ENCODE measurements at regions not wholly inside any gene's neighbourhood (a gene's known extent, or its start where the extent isn't known, plus 50 kb on each side); places are given as distances from the start of the nearest gene placed in this dataset.

DNA sequence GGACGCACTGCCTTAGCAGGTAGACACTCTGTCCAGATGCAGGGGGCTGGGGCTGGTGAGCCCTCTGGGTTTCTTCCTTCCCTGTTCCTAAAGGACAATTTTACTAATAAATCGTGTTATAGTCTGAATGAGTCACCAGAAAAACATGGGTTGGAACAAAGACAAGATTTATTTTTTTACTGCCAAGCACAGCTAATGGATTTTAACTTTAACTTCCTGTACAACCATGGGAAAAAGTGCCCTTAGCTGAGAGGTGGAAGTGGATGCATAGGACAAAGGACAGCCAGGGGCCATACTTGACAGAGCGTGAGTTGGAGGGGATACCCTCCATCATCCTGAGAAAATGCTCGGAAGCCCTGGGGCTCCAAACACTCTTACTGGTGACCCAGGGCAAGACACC is 300.7 kb downstream of the MSX2 start:
- no peak for DNase-seq

DNA sequence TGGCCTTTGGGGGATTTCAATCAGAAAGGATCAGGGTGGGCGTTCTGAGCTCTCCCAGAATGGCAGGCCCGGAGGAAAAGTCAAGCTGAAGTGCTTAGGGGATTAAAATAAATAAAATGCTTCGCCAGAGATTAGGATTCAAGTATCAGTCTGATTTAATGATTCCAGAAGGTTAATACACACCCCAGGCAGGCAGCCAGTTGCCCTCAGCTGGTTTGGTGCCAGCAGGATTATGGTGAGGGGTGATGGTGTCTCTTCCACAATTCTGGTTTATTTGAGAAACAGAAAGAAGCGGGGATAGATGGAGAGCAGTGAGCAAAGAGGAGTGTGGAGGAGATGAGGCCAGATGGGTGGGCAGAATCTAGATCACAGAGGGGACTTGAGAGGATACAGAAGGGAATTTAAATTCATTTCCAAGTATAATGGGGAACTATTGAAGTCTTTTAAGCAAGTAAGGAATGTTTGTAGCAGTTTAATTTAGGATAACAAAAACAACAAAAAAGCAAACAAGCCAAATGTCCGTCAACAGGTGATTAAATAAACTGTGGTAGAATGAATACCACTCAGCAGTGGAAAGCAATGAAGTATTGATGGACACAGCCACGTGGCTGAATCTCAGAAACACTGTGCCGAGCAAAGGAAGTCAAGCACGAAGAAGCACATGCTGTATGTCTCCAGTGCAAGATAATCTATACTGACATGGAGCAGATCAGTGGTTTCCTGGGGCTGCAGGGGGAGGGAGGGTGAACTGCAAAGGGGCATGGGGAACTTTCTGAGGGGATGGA is 297.7 kb downstream of the MSX2 start:
- no peak for DNase-seq

DNA sequence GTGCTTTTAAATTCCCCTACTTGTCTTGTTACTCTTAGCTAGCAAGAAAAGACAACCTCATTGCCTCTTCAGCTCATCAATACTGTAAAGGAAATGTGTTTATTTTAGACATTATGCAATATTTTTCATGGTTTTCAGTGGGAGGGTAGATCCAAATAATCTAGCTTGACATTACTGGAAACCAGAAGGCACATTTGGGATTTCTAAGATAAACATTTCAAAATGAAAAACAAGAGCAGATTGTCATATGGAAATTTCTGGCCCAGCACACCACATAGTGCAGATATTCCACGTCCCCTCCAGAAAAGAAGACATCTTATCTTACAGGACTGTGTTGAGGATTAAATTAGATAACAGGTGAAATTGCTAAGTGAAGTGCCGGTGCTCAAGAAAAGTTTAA is 296.9 kb downstream of the MSX2 start:
- DNase-seq, result no peak

DNA sequence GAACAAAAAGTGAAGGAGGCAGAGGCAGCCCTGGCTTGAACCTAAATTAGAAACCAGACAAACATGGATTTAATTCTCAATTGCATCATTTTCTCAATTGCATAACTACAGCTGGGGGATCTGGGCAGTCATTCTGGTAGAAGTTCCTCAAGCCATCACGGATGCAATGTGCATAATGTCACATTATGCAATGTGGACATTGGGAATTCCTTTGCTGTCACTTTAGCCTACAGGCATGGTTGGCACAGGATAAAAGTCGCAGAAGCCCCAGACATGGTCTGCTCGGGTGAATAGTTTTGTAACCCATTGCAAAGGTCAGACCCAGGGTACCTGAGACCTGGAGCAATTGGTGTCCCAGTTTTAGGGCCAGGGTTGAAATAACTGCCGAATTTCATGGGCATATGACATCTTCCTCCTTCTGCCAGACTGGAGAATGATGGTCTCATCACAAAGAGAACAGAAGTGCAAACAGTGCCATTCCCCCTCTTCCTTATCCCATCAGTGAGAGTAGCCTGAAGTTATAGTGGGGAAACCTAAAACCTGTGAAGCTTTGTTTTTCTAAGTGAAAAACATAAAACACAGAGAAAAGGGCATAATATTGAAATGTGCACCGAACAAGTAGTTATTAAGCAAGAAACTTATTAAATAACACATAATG is 290.8 kb downstream of the MSX2 start:
- peak in 1 of 2 donors; percentile 6 for DNase-seq

DNA sequence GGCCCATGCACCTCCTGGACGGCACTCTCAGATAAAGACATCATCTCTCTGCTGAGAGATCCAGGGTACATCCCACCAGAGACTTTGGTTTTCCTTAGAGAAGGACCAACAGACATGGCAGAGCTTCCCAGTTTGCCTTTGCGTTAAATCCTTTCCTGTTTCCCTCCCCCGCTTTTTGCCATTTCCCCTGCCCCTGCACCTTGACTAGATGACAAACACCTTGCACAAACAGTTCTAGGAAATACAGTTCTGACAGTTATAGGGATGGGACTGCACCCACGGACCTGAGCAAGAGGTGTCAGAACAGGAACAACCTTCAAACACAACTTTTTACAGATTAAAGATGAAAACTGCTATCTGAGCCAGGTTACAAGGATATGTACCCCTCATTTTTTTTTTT is 288.9 kb downstream of the MSX2 start:
- DNase-seq, result no peak

DNA sequence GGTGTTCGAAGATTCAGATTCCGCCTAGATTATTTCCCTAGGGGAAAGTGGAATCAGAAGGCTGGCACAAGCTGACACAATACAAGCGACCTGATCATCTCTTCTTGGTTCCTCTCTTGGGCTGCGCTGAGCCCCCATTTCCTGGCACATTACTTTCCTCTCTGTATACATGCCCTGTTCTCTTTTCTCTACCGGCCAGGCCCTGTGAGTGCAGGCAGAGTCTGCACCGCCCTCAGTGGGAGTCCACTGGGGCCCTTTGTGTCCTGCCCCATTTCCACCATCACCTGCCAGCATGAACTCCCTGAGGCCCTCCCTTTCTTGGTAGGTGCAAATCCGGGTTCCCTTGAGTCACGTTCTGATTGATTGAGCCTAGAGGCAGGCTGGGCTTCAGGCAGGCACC is 287.9 kb downstream of the MSX2 start:
- no peak for DNase-seq

DNA sequence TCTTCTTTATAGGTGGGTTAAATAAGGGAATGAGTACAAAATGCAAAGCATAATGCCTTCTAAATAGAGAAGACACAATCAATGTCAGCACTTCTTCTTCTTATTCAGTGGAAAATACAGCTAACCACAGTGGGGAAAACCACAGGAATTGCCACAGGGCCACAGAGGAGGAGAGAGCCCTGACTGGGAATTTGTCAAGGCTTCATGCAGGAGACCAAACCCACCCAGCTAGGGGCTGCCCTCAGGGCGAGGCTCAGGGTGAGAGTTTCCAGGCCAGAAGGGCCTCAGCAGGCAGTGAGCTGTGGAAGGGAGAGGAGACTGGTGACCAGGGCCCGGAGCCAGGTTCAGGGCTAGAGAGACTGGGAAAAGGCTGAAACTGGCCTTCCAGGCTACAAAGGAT is 279.1 kb downstream of the MSX2 start:
- no peak for DNase-seq

DNA sequence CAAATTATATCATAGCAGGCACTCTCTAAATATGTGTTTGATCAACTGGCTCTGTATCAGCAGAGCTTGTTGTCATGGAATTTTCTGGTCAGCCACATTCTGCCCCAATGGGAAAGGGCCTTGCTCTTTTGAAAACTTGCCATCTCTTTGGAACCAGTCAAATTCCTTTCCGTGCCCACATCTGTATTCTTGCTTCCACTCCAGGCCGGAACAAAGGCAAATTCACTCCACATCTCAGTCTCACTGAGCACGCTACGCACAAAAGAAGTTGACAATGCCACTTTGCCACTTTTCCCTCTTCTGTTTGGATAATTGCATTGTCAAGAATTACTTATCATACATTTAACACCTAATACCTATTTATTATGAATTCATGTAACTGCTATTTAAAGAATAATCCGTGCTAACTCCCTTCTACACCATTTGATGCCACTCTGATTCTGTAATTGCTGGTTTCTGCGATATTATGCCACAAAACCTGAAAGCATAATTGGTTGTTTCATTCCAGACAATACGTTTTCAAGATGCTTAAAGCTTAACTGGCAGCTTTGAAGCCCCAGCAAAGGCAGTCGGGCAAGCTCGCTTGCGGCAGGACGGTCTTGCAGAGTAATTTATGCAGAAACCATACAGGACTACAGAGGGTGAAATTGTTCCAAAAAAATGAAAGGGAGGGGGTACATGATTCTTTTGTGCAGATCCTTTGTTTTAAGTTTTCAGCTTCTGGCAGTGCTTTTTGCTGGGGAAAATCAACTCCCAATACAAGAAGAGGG is 277.7 kb downstream of the MSX2 start:
- no peak for DNase-seq

DNA sequence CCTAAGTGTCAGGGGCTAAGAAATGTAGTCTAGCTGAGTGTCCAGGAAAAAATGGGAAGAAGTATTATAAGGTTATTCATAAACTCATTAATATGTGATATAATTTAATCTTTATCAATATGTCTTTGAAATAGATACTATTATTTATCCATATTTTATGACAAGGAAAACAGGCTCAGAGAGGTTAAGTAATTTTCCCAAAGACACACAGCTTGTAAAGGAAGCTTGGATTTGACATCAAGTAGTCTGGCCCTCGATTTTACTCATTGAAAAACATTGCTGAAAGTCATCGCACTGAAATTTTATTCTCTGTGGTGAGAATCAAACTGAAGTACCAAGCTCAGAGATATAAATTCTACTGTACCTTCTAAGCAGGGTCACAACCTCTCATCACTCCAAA is 276.9 kb downstream of the MSX2 start:
- no peak for DNase-seq

DNA sequence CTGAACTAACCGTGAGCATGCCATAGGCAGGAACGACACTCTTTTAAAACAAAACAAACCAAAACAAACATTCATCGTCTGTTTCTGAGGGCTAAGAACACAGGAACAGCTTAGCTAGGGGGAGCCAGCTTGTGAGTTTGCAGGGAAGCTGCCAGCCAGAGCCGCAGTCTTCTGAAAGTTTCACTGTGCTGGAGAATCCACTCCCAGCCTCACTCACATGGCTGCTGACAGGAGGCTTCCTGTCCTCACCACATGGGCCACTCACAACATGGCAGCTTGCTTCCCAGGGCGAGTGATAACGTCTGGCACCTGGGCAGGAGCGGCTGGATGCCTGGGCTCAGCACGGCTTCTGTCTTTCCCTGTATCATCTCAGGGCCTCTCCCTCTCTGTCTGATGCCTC is 275.2 kb downstream of the MSX2 start:
- no peak for DNase-seq

DNA sequence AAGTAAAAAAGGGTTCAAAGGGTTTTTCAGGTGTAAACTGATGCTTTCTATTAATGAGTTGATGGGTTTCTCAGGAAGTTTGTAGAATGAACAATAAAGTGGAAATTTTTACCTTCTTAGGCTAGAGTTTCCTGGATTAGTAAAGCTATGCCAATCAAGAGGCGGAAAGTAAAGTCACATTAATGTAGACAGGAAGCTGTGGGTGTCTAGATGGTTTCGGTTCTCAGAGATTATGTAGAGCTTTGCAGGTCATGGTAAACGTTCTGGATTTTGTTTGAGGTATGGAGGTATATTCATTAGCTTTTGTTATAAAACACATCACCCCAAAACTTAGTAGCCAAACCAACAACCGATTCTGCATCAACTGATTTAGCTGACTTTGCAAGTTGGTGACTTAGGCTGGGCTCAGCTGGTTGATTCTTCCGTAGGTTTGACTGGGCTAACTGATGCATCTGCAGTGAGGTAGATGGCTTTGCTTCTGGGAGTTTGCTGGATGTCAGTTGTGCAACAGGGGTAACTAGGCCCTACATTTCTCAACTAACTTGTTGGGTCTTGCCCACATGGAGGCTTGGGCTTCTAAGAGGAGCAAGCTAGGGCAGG is 273.8 kb downstream of the MSX2 start:
- no peak for DNase-seq

DNA sequence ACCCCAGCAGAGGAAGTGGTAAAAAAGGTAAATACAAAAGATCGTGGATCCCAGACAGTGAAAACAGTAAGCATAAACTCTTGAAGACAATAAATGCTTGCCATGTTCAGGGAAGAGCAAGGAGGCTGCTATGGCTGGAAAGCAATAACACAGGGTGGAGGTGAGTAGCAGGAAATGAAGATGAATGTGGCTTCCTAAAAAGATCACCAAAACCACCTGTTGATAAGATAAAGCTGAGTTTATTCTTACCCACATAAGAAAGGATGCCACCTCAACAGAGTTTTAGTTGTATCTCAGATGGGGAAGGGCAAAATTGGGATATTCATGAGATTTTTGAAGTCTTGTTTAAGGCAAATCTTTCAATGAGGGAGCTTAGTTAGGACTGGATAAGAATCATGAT is 273.3 kb downstream of the MSX2 start:
- no peak for DNase-seq

DNA sequence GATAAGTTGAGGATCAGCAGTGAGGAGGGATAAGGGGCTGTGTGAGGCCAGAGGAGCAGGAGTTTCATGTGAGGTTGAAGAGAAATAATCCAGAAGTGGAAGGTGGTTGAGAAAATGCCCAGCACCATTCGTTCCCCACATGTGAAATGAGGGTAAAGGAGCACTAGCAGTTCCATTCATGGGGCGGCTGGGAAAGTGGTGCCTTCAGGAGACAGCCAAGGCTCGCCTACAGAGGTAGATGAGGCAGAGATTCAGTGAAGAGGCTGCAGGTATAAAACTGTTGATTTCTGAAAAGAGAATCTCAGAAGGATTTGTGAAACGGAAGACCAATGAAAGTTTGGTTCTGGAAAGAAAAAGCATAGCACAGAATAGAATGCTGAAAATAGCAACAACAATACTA is 272.6 kb downstream of the MSX2 start:
- DNase-seq, result no peak

DNA sequence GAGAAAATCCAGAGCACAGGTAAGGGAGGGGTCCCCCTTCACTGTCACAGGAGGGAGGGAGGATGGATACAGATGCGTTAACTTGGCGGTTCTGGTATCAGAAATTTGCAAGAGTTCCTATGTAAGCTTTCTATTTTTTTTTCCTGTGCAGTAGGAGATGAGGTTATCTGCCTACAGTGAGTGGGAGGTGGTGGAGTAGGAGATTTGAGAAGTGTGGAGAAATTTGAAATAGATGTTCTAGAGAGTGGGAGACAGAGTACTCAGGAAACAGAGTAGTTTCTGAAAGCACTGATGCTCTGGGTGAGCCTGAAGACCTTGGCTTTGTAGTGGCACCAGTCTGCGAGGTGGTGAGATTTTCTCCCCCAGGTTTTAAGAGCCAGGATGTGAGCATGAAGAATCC is 271.4 kb downstream of the MSX2 start:
- DNase-seq, result no peak

DNA sequence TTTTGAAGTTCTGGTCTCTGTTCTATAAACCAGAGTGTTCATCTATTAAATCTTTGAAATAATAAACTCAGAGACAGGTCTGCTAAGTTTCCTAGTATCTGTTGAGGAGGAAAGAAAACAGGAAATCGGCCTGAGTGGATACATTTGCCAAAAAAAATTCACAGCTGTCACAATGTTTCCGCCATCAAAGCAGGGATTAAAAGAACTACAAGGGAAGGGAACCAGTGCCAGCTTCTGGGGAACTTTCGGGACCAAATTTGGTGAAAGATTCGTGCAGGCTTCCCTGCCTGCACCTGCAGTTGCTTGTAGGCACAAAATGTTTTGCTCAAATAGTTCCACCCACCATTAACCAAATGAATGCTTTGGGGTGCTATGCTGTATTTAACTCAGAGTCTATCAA is 267.5 kb downstream of the MSX2 start:
- no peak for DNase-seq

DNA sequence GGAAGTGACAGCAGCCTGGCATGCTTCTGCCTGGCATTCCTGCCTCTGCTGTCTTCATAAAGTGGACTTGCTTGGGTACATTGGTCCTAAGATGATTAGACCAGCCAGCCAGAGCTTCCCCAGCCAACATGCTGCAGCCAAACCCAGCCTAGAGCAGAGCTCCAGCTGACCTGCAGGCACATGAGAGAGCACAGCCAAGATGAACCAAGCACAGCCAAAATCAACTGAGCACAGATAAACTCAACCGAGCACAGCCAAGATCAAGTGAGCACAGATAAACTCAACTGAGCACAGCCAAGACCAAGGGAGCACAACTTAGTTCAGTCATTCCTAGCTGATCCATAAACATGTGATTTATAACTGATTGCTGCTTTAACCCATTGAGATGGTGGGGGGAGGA is 266.5 kb downstream of the MSX2 start:
- no peak for DNase-seq

DNA sequence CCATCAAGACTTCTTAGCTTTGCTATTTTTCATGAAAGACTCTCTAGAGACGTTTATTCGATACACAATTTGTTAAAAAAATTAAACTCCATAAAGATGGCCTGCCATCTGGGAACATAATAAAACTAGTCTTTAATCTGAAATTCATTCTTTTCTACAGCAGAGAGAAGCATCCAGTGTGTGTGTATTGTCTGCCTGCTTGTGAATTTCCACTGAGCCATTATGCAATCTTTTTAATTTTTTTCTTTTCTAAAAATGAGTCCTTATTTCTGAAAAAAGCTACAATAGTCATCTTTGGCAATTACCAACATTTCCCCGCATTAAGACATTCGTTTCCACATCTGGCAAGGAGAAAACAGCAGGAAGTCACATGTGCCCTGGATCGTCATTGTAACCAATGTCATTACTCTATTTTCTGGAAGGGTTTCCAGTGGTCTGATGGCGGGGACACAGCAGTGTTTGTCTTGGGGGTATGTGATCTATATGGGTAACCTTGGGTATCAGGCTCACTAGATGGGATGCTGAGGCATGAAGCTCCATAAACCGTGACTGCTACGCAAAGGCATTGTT is 263.1 kb downstream of the MSX2 start:
- DNase-seq, result no peak

DNA sequence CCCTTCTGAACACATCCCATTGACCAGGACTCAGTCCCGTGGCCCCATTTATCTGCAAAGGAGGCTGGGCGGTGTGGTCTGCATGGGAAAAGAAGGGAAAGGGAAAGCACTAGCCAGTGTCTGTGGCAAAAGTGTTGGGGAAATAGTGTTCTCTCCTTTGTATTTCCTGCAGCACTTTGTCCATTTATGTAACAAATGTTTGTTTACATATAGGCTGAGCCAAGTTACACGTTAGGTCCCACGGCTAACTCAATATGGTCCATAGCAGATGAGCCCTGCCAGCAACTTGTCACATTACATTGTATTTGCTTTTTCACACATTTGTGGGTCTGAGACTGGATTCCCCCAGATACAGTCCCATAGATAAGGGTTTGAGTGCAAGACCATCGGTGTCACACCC is 260.5 kb downstream of the MSX2 start:
- no peak for DNase-seq

DNA sequence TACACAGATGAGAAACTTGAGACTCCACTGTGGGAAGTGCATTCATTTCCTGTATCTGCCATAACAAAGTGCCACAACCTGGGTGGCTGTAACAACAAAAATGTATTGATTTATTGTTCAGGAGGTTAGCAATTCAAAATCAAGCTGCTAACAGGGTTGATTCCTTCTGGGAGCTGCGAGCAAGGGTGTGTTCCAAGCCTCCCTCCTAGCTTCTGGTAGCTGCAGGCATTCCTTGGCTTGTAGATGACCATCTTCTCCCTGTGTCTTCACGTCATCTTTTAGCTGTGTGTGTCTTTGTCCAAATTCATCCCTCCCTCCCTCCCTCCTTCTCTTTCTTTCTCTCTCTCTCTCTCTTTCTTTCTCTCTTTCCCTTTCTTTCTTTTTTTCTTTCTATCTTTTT is 258.1 kb downstream of the MSX2 start:
- DNase-seq, result no peak

DNA sequence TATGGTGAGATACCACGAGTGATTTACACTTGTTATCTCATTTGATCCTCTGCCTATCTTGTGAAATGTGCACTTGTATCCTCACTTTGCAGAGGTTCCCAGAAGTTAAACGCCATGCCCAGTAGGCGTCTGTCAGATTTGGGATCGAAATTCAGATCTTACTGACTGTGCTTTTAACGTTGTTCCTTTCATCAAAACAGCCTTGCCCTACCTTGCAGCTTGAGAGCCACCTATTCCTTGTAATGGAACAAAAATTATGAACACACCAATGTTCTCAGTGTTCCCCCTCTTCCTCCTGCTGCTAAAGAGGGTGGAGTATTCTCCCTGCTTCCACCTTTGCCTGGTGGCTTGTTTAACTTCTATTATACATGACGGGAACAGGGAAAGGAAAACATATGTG is 257.0 kb downstream of the MSX2 start:
- no peak for DNase-seq

DNA sequence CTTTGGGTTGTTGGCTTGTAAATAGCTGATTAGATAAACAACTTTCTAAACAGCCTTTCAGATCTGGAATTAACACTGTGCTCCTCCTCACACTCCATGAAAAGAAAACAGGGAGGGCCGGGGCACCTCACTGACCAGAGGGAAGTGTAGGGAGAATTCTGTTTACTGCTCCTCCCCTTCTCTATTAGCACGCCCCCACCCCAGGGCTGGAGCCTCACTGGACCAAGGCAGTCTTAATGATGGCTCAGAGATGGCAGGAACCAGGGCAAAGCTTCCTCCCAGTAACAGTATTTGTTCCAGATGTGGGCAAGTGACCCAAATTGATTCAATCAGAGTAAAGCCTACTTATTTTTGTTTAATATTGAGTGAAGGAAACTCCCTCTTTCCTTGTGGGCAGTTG is 256.6 kb downstream of the MSX2 start:
- DNase-seq, result no peak

DNA sequence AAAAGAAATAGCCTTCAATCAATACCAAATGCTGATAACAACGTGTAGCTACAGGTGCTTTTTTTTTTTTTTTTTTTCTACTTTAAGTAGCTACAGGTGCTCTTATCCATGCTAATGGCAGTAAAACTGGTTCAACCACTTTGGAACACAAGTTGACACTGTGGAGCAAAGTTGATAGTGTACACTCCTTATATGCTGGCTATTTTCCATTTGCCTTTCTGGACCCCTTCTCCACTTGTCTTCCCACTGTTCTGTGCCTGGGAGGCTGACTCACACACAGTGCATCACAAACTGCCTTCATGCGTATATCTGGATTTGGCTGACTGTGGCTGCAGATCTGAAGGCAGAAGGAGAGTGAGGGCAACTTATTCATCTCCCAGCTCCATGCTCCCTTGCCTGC is 247.9 kb downstream of the MSX2 start:
- no peak for DNase-seq

DNA sequence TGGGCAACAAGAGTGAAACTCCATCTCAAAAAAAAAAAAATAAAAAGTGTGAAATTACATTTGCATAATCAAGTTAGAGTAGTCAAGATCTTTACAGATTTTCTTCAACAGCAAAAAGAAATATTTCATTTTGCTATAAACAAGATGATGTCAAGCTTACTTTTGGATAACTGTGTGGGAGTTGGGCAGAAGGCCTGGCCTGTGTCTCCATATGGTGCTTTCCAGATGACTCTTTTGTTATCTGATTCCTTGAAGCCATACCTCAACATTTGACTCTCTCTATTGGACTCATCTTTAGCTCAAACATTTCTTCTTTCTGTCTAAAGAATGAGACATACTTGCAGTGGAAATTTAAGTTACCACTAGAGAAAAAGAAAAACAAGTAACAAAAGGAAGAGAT is 246.8 kb downstream of the MSX2 start:
- DNase-seq, result no peak

Measured in inflammatory macrophage (primary cell).